ENCODE measurements at regions not wholly inside any gene's neighbourhood (a gene's known extent, or its start where the extent isn't known, plus 50 kb on each side); places are given as distances from the start of the nearest gene placed in this dataset.

DNA sequence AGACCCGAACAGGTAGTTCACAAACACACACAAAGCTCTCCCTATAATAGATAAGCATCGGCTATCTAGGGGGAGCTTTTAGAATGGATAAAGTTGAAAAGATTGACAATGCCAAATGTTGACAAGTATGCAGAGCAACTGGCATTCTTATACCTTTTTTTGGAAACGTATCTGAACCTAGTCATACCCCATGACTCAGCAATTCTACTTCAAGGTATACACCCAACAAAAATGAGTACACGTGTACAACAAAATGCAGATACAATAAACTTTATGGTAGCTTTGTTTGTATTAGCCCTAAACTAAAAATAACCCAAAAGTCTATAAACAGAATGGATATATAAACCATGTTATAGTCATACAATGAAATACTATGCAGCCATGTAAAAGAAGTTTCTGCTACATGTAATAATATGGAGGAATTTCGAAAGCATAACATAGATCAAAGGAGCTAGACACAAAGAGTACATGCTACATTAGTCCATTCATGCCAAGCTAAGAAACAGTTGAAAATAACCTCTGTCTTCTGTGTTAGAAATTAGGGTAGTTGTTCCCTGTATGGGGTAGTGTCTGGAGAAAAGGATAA lies 718.5 kb upstream of the ZNF608 start:
- TF ChIP-seq, protein P1, sequence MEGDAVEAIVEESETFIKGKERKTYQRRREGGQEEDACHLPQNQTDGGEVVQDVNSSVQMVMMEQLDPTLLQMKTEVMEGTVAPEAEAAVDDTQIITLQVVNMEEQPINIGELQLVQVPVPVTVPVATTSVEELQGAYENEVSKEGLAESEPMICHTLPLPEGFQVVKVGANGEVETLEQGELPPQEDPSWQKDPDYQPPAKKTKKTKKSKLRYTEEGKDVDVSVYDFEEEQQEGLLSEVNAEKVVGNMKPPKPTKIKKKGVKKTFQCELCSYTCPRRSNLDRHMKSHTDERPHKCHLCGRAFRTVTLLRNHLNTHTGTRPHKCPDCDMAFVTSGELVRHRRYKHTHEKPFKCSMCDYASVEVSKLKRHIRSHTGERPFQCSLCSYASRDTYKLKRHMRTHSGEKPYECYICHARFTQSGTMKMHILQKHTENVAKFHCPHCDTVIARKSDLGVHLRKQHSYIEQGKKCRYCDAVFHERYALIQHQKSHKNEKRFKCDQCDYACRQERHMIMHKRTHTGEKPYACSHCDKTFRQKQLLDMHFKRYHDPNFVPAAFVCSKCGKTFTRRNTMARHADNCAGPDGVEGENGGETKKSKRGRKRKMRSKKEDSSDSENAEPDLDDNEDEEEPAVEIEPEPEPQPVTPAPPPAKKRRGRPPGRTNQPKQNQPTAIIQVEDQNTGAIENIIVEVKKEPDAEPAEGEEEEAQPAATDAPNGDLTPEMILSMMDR (IDR thresholded peaks at IDR 0.05; ENCODE audit: low read depth, low read length) = no peak
- DNase-seq (ENCODE audit: extremely low read depth, low read depth) = no peak

DNA sequence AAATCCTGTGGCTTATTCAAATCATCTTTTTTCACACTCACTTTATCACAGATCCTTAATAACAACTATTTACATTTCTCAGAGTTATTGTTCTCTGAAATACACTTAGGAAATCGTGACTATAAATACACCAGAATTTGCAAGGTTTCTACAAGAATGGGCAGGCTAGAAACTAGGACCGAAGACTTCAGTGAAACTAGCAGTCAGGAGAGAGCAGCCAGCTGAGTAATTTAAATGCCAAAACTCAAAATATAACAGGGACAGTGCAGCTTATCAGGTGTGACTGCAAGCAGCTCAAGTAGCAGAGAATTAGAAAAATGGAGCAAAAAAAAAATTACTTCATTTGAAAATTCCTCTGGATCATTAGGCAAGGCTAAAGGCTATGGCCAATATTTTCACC lies 719.3 kb upstream of the ZNF608 start:
- TF ChIP-seq, protein P1 (IDR thresholded peaks at IDR 0.05; ENCODE audit: low read depth, low read length) = no peak
- no peak for DNase-seq (ENCODE audit: extremely low read depth, low read depth)

DNA sequence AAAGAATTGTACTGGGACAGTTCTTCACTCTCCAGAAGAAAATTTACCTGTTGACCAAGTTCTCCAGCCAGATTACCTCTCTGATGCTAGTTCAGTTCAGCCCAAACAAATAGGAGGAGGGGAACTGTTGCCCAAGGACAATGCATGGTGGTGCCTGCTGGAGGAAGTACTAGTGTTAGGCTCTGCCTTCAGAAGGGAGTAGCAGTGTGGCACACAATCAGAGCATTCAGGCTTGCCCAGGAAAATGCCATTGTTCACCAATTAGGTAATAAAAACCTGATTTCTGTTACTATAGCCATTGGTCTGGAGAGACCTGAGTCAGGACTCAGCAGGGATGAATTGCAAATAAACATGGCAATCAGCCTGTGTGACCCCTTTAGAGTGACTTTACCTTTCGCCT lies 720.8 kb upstream of the ZNF608 start:
- DNase-seq (ENCODE audit: extremely low read depth, low read depth) = no peak

DNA sequence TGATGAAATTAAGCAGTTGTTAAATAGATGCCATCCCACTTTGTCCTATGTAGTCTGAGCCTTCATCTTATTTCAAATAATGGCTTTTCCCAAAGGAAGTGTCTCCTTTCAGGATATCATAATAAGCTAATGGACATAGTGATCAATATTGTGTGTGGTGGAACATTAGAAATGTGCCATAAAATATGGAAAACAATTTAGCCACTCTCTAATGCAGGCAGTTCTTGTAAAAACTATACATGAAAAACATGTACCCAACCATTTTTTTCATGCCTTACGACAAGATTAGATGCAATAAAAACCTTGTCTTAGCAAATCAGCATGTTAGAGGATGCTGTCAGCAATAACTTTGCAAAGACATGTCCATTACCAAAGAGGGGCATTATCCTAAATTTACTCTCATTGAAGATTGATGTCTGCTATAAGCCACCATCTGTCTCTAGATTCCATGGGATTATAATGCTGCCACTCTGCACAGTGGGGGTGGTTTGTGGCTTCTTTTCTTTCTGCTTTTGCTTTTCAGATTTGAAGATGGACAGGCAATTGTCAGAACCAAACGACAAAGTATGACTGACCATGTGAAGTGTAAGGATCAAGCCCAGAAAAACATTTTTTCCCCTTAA lies 724.0 kb upstream of the ZNF608 start:
- TF ChIP-seq, protein P1 (IDR thresholded peaks at IDR 0.05; ENCODE audit: low read depth, low read length) = no peak
- no peak for DNase-seq (ENCODE audit: extremely low read depth, low read depth)

More for the DNA sequence above, 720.8 kb upstream of the ZNF608 start:
- TF ChIP-seq, protein P1 (IDR thresholded peaks at IDR 0.05; ENCODE audit: low read depth, low read length) = no peak

DNA sequence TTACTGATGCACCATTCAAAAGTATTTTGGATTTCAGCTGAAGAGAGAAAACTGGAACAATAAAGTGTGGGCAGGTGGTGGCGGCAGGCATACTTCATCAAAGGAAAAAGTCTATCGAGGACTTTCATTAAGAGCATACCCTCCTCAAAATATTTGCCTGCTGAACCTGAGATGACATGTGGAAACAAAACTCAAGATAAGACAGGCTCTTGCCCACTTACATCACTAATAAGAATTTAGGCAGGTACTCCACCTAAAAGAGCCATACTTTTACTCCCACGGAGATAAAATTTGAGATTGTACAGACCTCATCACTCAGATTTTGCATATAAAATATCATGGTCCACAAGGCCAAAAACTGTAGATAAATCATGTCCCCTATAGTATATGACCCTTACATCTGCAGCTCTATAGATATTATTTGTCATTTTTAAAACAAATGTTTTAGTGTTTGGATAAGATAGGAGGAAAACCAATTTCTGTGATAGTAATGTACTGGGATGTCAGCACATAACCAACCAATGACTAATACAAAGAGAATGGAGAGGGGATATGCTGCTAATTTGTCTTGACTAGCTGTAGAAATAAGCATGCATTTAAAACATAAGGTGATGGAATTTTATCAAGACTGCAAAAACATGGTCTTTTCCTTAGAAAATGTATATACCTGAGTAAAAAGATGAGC lies 730.6 kb upstream of the ZNF608 start:
- TF ChIP-seq, protein P1 (IDR thresholded peaks at IDR 0.05; ENCODE audit: low read depth, low read length) = no peak
- no peak for DNase-seq (ENCODE audit: extremely low read depth, low read depth)

DNA sequence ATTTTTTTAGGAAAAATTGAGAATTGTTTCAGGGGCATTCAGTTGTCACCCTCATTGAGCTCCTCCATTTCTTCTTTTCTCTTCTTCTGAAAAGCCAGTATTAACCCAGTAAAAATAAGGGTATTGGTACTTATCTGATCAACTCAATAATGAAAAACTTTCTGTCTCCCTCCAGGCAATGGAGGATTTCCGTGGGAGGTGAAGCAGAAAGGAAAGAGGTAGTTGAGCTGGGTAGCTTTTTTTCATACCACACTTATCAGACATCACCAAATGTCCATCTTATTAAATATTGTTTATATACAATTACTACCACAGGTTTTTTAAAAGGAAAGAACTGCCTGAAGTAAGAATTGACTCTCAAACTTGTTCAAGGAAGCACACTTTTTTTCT lies 731.1 kb upstream of the ZNF608 start:
- TF ChIP-seq, protein P1 (IDR thresholded peaks at IDR 0.05; ENCODE audit: low read depth, low read length) = no peak
- no peak for DNase-seq (ENCODE audit: extremely low read depth, low read depth)

DNA sequence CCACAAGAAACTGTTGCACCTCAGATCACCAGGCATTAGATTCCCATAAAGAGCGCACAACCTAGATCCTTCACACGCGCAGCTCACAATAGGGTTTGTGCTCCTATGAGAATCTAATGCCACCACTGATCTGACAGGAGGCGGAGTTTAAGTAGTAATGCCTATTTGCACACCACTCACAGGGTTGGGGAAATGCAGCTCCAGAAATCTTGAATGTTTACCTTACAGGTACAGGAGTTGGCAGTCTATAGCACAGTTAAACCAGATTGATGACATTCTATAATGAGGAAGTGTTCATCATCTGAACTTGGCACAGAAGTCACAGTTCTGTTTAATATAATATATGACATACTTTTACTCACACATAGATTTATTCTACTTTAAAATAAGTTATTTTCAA lies 732.2 kb upstream of the ZNF608 start:
- no peak for DNase-seq (ENCODE audit: extremely low read depth, low read depth)
- TF ChIP-seq, protein P1 (IDR thresholded peaks at IDR 0.05; ENCODE audit: low read depth, low read length) = no peak

All from AG09319 (cell line).